Heart left ventricle (tissue), 13 donors: ENCODE measurements at regions not wholly inside any gene's neighbourhood (a gene's known extent, or its start where the extent isn't known, plus 50 kb on each side); places are given as distances from the start of the nearest gene placed in this dataset.

Experiments
- CTCF ChIP-seq, 12 donors: fragments of 200-600 bp; sonication (generic) in 4 of 12; IDR thresholded peaks; one replicate each; pipeline versions ENCODE4 v1.5.0 to v1.8.0; 2018 to 2022; ENCODE audit warnings: antibody characterized with exemption in 12 of 12, mild to moderate bottlenecking in 5 of 12
- POLR2A ChIP-seq, 2 donors: fragments of 450-650 bp; IDR thresholded peaks; one replicate each; pipeline ENCODE4 v1.6.1; 2017; ENCODE audit warnings: antibody characterized with exemption in 2 of 2, mild to moderate bottlenecking in 2 of 2, moderate library complexity in 2 of 2
- donor health status: ischemic (EF 13 %, LVEDD 7.1; RV severe dilation, severe dysfunction).
- donor health status: DM: no; HTN: yes; CAD: no.
- donor health status: DM: no; HTN: no; CAD: no.
- donor health status: ischemic (EF 25% LVEDD 6.9; RV normal size, moderate dysfunction).
- donor health status: ischemic (EF 25% LVEDD 5.7; RV mildly dilated, moderate dysfunction).
- donor health status: ischemic (EF 35%, LVEDD 5.7; RV mildly dilated, moderate dysfunction).
- donor health status: nonischemic (EF 11% LVEDD 7.7; RV severe dilation, severe dysfunction).
- donor health status: DM: yes; HTN: yes; CAD: no.
- donor health status: PGD.
- donor health status: ischemic (EF 29% LVEDD 5.4; RV normal size, mild dysfunction).
- donor health status: nonischemic (EF 23%, LVEDD 6.1; RV moderate dilation, normal function).

GRCh38 chr3:73808862-73809509 lies 184.2 kb upstream of the PDZRN3 start:
- no peak for TF ChIP-seq CTCF (IDR thresholded peaks at IDR 0.05)
- no peak for TF ChIP-seq POLR2A (IDR thresholded peaks at IDR 0.05)
